ENCODE measurements at regions not wholly inside any gene's neighbourhood (a gene's known extent, or its start where the extent isn't known, plus 50 kb on each side); places are given as distances from the start of the nearest gene placed in this dataset.

DNA sequence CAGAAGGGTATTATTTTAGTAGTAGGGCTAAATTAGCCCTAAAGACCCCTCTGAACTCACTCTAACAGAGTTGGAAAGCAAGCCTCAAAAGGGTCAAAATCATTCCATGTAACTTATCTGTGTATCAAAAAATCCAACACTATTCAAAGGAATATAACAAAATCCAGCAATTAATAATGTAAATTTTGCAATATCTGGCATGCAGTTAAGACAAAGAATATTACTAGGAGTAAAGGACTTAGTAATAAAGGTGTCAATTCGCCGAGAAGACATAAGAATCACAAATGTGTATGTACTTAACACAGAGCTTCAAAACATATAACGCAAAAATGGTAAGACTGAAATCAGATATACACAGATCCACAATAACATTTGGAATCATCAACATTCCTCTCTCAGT lies 71.2 kb upstream of the PFN2 start:
- TF ChIP-seq SIRT6 (IDR thresholded peaks at IDR 0.05; ENCODE audit: low read length) (no peak), TEAD4 (IDR thresholded peaks at IDR 0.05; ENCODE audit: low read depth, low read length) (no peak), SIN3A (conservative IDR thresholded peaks at IDR 0.05 in 1 of 2, IDR thresholded peaks at IDR 0.05 in 1 of 2; ENCODE audit: low read depth in 1 of 2, low read length in 2 of 2) (no peak), CTBP2 (IDR thresholded peaks at IDR 0.05; ENCODE audit: borderline replicate concordance, insufficient read depth, insufficient read length, low read length) (no peak), CTCF (IDR thresholded peaks at IDR 0.05; ENCODE audit: control extremely low read depth in 1 of 3, insufficient read depth in 1 of 3, low read depth in 1 of 3, low read length in 3 of 3) (no peak), POLR2A (IDR thresholded peaks at IDR 0.05; ENCODE audit: control extremely low read depth in 1 of 2, low read depth in 2 of 2, low read length in 2 of 2) (no peak), ZNF274 (IDR thresholded peaks at IDR 0.05; ENCODE audit: borderline replicate concordance, extremely low read depth, low read length) (no peak), SRF (IDR thresholded peaks at IDR 0.05; ENCODE audit: low read depth, low read length) (no peak), EP300 (IDR thresholded peaks at IDR 0.05; ENCODE audit: borderline replicate concordance in 1 of 2, low read depth in 2 of 2, low read length in 2 of 2) (no peak), MAX (IDR thresholded peaks at IDR 0.05) (no peak)
